Panc1 (cell line): ENCODE measurements at regions not wholly inside any gene's neighbourhood (a gene's known extent, or its start where the extent isn't known, plus 50 kb on each side); places are given as distances from the start of the nearest gene placed in this dataset.

Source experiments
- CTCF ChIP-seq: fragments of 450-650 bp; IDR thresholded peaks from 2 replicates; pipeline ENCODE4 v1.5.1; 2017; ENCODE audit warnings: mild to moderate bottlenecking
- POLR2AphosphoS5 ChIP-seq: IDR thresholded peaks from 2 replicates; pipeline ENCODE4 v1.6.1; 2012; ENCODE audit warnings: mild to moderate bottlenecking, low read depth, low read length, moderate library complexity
- REST ChIP-seq, 2 experiments: IDR thresholded peaks; 2 replicates each; pipeline ENCODE4 v1.6.1; 2011 to 2012; ENCODE audit warnings: low read depth in 2 of 2, control low read depth in 1 of 2, low read length in 1 of 2, mild to moderate bottlenecking in 1 of 2, moderate library complexity in 1 of 2; ENCODE audit not compliant: insufficient read depth in 1 of 2
- SIN3A ChIP-seq: IDR thresholded peaks from 2 replicates; pipeline ENCODE4 v1.6.1; 2012; ENCODE audit warnings: low read depth, mild to moderate bottlenecking, low read length, moderate library complexity, borderline replicate concordance; ENCODE audit not compliant: insufficient read depth
- TCF7L2 ChIP-seq: IDR thresholded peaks from 2 replicates; pipeline ENCODE4 v1.6.1; 2011; ENCODE audit warnings: mild to moderate bottlenecking, low read depth, low read length, inconsistent platforms

- TF ChIP-seq CTCF, result no peak
- TF ChIP-seq POLR2AphosphoS5, result no peak
- TF ChIP-seq REST (IDR thresholded peaks at IDR 0.05; ENCODE audit: insufficient read depth in 1 of 2, low read depth in 2 of 2, low read length in 1 of 2), result no peak
- TF ChIP-seq SIN3A, result no peak
- TF ChIP-seq TCF7L2, result no peak
Measured at GRCh38 chr11:70594606-70595005, 196.3 kb downstream of the CTTN start.
